Adrenal gland (tissue), 5 donors: ENCODE measurements at regions not wholly inside any gene's neighbourhood (a gene's known extent, or its start where the extent isn't known, plus 50 kb on each side); places are given as distances from the start of the nearest gene placed in this dataset.

Source experiments
- CTCF ChIP-seq, 6 experiments: fragments of 450-650 bp in 4 of 6; fragments of 200-600 bp in 2 of 6; sonication (generic) in 1 of 6; IDR thresholded peaks; 1 replicate in 5 of 6; 2 replicates in 1 of 6; pipeline versions ENCODE4 v1.5.1 to v1.8.0; 2016 to 2021; ENCODE audit warnings: antibody characterized with exemption in 6 of 6, mild to moderate bottlenecking in 2 of 6, moderate library complexity in 1 of 6
- POLR2A ChIP-seq, 2 donors: fragments of 450-650 bp; IDR thresholded peaks; one replicate each; pipeline ENCODE4 v1.6.1; 2017; ENCODE audit warnings: antibody characterized with exemption in 2 of 2, mild to moderate bottlenecking in 2 of 2, moderate library complexity in 1 of 2
- donor health status: DM: no; HTN: no; CAD: no.

DNA sequence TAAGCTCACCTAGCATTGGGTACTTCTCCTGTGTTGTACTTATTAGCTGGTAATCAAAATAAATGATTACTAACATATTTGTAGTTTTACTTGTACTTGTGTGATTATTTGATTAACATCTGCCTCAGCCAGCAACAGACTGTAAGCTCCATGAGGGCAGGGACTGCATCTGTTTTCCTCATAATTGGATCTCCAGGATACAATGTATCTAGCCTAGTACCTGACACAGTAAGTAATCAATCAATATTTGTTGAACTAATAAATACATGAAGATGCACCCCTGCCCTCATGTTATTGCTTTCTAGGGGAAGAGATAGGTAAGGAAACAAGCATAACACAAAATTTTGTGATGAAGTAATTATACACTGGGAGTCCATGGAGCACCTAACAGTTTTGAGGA, 101.5 kb downstream of the TENT5C start:
- TF ChIP-seq CTCF (IDR thresholded peaks at IDR 0.05): no peak
- TF ChIP-seq POLR2A (IDR thresholded peaks at IDR 0.05): no peak
